CD14-positive monocyte (primary cell): ENCODE measurements at regions not wholly inside any gene's neighbourhood (a gene's known extent, or its start where the extent isn't known, plus 50 kb on each side); places are given as distances from the start of the nearest gene placed in this dataset.

Experiments
- DNase-seq, 3 donors: peaks; one replicate each; pipeline ENCODE4 v3.0.0-alpha.2; 2011 to 2022
- H2AFZ ChIP-seq: 2 replicates; pipeline ENCODE4 v1.6.0; 2012; ENCODE audit warnings: mild to moderate bottlenecking, low read depth, low read length, inconsistent platforms; ENCODE audit not compliant: insufficient read depth, poor library complexity, severe bottlenecking
- H3K27ac ChIP-seq, 2 donors: 1 replicate in 1 of 2; 2 replicates in 1 of 2; pipeline ENCODE4 v1.5.1; 2012 to 2013; ENCODE audit warnings: low read length in 2 of 2, control low read depth in 1 of 2, inconsistent platforms in 1 of 2, low read depth in 1 of 2, mild to moderate bottlenecking in 1 of 2
- H3K27me3 ChIP-seq, 2 donors: one replicate each; pipeline versions ENCODE4 v1.6.0 to v1.6.1; 2011 to 2013; ENCODE audit warnings: low read length in 2 of 2; ENCODE audit not compliant: control insufficient read depth in 2 of 2, insufficient read depth in 2 of 2
- H3K36me3 ChIP-seq, 2 donors: replicated peaks in 1 of 2; 1 replicate in 1 of 2; 2 replicates in 1 of 2; pipeline versions ENCODE4 v1.5.1 to v1.6.1; 2012 to 2013; ENCODE audit warnings: low read length in 2 of 2, control low read depth in 1 of 2, inconsistent platforms in 1 of 2, mild to moderate bottlenecking in 1 of 2; ENCODE audit not compliant: insufficient read depth in 2 of 2, control insufficient read depth in 1 of 2
- H3K4me1 ChIP-seq, 2 donors: 1 replicate in 1 of 2; 2 replicates in 1 of 2; pipeline versions ENCODE4 v1.5.1 to v1.6.1; 2012 to 2013; ENCODE audit warnings: low read length in 2 of 2, control low read depth in 1 of 2, inconsistent platforms in 1 of 2, mild to moderate bottlenecking in 1 of 2, moderate library complexity in 1 of 2; ENCODE audit not compliant: insufficient read depth in 2 of 2, control insufficient read depth in 1 of 2
- H3K4me2 ChIP-seq: replicated peaks from 2 replicates; pipeline ENCODE3; 2012; ENCODE audit warnings: low read length, moderate library complexity, mild to moderate bottlenecking; ENCODE audit not compliant: poor library complexity, severe bottlenecking; ENCODE audit errors: extremely low read depth
- H3K4me3 ChIP-seq, 3 experiments: fragments of 200-600 bp in 1 of 3; sonication (generic) in 1 of 3; replicated peaks in 1 of 3; 1 replicate in 2 of 3; 2 replicates in 1 of 3; pipeline ENCODE4 v1.5.1; 2011 to 2013; ENCODE audit warnings: low read length in 3 of 3, mild to moderate bottlenecking in 3 of 3, control low read depth in 2 of 3, low read depth in 2 of 3, inconsistent platforms in 1 of 3, moderate library complexity in 1 of 3
- H3K79me2 ChIP-seq: 2 replicates; pipeline ENCODE4 v1.6.0; 2012; ENCODE audit warnings: mild to moderate bottlenecking, control low read depth, inconsistent platforms, low read length, moderate library complexity; ENCODE audit not compliant: insufficient read depth
- H3K9ac ChIP-seq: 2 replicates; pipeline ENCODE4 v1.6.0; 2017; ENCODE audit warnings: low read length, mild to moderate bottlenecking; ENCODE audit not compliant: insufficient read depth, poor library complexity, severe bottlenecking
- H3K9me3 ChIP-seq, 2 donors: replicated peaks in 1 of 2; 1 replicate in 1 of 2; 2 replicates in 1 of 2; pipeline versions ENCODE4 v1.5.1 to v1.6.1; 2012 to 2013; ENCODE audit warnings: low read length in 2 of 2, control low read depth in 1 of 2; ENCODE audit not compliant: control insufficient read depth in 1 of 2, insufficient read depth in 1 of 2
- H4K20me1 ChIP-seq: 2 replicates; pipeline ENCODE4 v1.6.0; 2012; ENCODE audit warnings: mild to moderate bottlenecking, low read length, control low read depth, moderate library complexity; ENCODE audit not compliant: insufficient read depth
- H3K27ac Mint-ChIP-seq, 7 donors: one replicate each; pipeline ENCODE4 v1.8.0; 2020; ENCODE audit warnings: mild to moderate bottlenecking in 7 of 7, mixed read lengths in 7 of 7, moderate library complexity in 6 of 7, inconsistent platforms in 2 of 7
- H3K27me3 Mint-ChIP-seq, 3 donors: one replicate each; pipeline ENCODE4 v1.8.0; 2021 to 2022; ENCODE audit warnings: low read depth in 3 of 3, mild to moderate bottlenecking in 3 of 3, mixed read lengths in 3 of 3, moderate library complexity in 3 of 3, inconsistent platforms in 1 of 3
- H3K36me3 Mint-ChIP-seq, 2 donors: one replicate each; pipeline ENCODE4 v1.8.0; 2020; ENCODE audit warnings: mixed read lengths in 2 of 2, inconsistent platforms in 1 of 2, mild to moderate bottlenecking in 1 of 2
- H3K4me1 Mint-ChIP-seq: one replicate; pipeline ENCODE4 v1.8.0; 2020; ENCODE audit warnings: mild to moderate bottlenecking, mixed read lengths
- H3K4me3 Mint-ChIP-seq, 2 donors: one replicate each; pipeline ENCODE4 v1.8.0; 2020; ENCODE audit warnings: mild to moderate bottlenecking in 2 of 2, mixed read lengths in 2 of 2, moderate library complexity in 1 of 2
- H3K9me3 Mint-ChIP-seq, 7 donors: one replicate each; pipeline ENCODE4 v1.8.0; 2020 to 2022; ENCODE audit warnings: mixed read lengths in 7 of 7, mild to moderate bottlenecking in 6 of 7, moderate library complexity in 6 of 7, inconsistent platforms in 2 of 7
- CTCF ChIP-seq: fragments of 200-600 bp; IDR thresholded peaks from one replicate; pipeline ENCODE4 v1.8.0; 2022; ENCODE audit warnings: antibody characterized with exemption, mild to moderate bottlenecking
- WGBS: methylation state at CpG from one replicate; pipeline ENCODE4 v1.1.5; 2013; ENCODE audit warnings: missing lambda C conversion rate; ENCODE audit not compliant: insufficient coverage; 5-methylcytosine and 5-hydroxymethylcytosine counted together
- intact Hi-C, 2 donors: fragments of 100-400 bp; cut with micrococcal nuclease; formaldehyde crosslinking; loops; one replicate each; pipeline versions ENCODE4 v1.15.0 to v1.15.1; 2023

GRCh38 chr2:82481207-82481606 lies 1977.9 kb downstream of the SUCLG1 start:
- no CpG with 5 or more reads among the region's 2 CpGs for WGBS
- no peak overlapping the region for H3K4me2 ChIP-seq
- no peaks in the 10 kb centered on the region for H4K20me1 ChIP-seq
- Mint-ChIP-seq H3K4me3 (no peak overlapping the region), H3K27ac (no peak overlapping the region), H3K27me3 (no peaks in the 10 kb centered on the region), H3K4me1 (no peaks in the 10 kb centered on the region), H3K9me3 (peaks cover 0 to 7% (median 0%) of the 10 kb centered on the region in 7 donors), H3K36me3 (no peaks in the 10 kb centered on the region)
- no peak for DNase-seq
- no peaks in the 10 kb centered on the region for H3K9me3 ChIP-seq
- no peak for TF ChIP-seq CTCF
- no peaks in the 10 kb centered on the region for H3K36me3 ChIP-seq
- intact Hi-C loops, result no loop called here
- H3K4me1 ChIP-seq, result no peaks in the 10 kb centered on the region
- no peaks in the 10 kb centered on the region for H3K27me3 ChIP-seq
- no peak overlapping the region for H2AFZ ChIP-seq
- H3K9ac ChIP-seq, result no peak overlapping the region
- H3K79me2 ChIP-seq, result no peaks in the 10 kb centered on the region
- H3K4me3 ChIP-seq, result no peak overlapping the region
- H3K27ac ChIP-seq, result no peak overlapping the region

- Mint-ChIP-seq H3K27ac (no peak overlapping the region), H3K36me3 (no peaks in the 10 kb centered on the region), H3K4me1 (no peaks in the 10 kb centered on the region), H3K27me3 (no peaks in the 10 kb centered on the region), H3K9me3 (peaks cover 0 to 7% (median 0%) of the 10 kb centered on the region in 7 donors), H3K4me3 (no peak overlapping the region)
- H4K20me1 ChIP-seq, result no peaks in the 10 kb centered on the region
- no peaks in the 10 kb centered on the region for H3K79me2 ChIP-seq
- no peaks in the 10 kb centered on the region for H3K9me3 ChIP-seq
- H3K36me3 ChIP-seq, result no peaks in the 10 kb centered on the region
- TF ChIP-seq CTCF, result no peak
- H3K9ac ChIP-seq, result no peak overlapping the region
- H3K27me3 ChIP-seq, result no peaks in the 10 kb centered on the region
- WGBS, result no CpG with 5 or more reads among the region's 2 CpGs
- intact Hi-C loops, result no loop called here
- no peaks in the 10 kb centered on the region for H3K4me1 ChIP-seq
- no peak overlapping the region for H3K4me2 ChIP-seq
- H2AFZ ChIP-seq, result no peak overlapping the region
- no peak for DNase-seq
- H3K27ac ChIP-seq, result no peak overlapping the region
- H3K4me3 ChIP-seq, result no peak overlapping the region
Measured at GRCh38 chr2:82478641-82479040, 1980.4 kb downstream of the SUCLG1 start.
